Urinary bladder (tissue), 3 donors: ENCODE measurements at regions not wholly inside any gene's neighbourhood (a gene's known extent, or its start where the extent isn't known, plus 50 kb on each side); places are given as distances from the start of the nearest gene placed in this dataset.
"Not testable (repeated sequence)": the region's sequence is repeated elsewhere in the genome, so short reads cannot be mapped to it uniquely, and the experiment has no call there.

Source experiments
- DNase-seq: peaks from one replicate; pipeline ENCODE4 v3.0.0-alpha.2; 2015; ENCODE audit errors: extremely low spot score
- H3K27ac ChIP-seq: one replicate; pipeline ENCODE4 v1.5.1; 2013; ENCODE audit warnings: low read depth, mild to moderate bottlenecking, moderate library complexity
- H3K36me3 ChIP-seq: one replicate; pipeline ENCODE4 v1.6.1; 2013; ENCODE audit warnings: mild to moderate bottlenecking, moderate library complexity; ENCODE audit not compliant: insufficient read depth
- H3K4me1 ChIP-seq: one replicate; pipeline ENCODE4 v1.6.1; 2013; ENCODE audit warnings: mild to moderate bottlenecking, moderate library complexity; ENCODE audit not compliant: insufficient read depth
- H3K4me3 ChIP-seq: one replicate; pipeline ENCODE4 v1.5.1; 2013; ENCODE audit warnings: low read depth, low read length
- WGBS: extraction: QIAGEN DNeasy Blood & Tissue Kit; methylation state at CpG from one replicate; pipeline ENCODE4 v1.1.7; 2013; 5-methylcytosine and 5-hydroxymethylcytosine counted together
- donor health status: healthy with polysubstance abuse.
- donor health status: healthy.

- H3K4me3 ChIP-seq = no peak overlapping the region
- WGBS = 94% methylated on average over 6 of the region's 6 CpGs
- DNase-seq = no peak
- no peaks in the 10 kb centered on the region for H3K36me3 ChIP-seq
- no peaks in the 10 kb centered on the region for H3K4me1 ChIP-seq
- H3K27ac ChIP-seq = no peak overlapping the region
Observed at GRCh38 chr2:239593455-239593854, 192.6 kb upstream of the HDAC4 start.

- WGBS = 94% methylated on average over 13 of the region's 16 CpGs
- not testable (repeated sequence) for H3K4me1 ChIP-seq, H3K36me3 ChIP-seq, H3K27ac ChIP-seq, H3K4me3 ChIP-seq, DNase-seq
Observed at GRCh38 chr2:239592629-239593290, 191.9 kb upstream of the HDAC4 start.

GRCh38 chr2:239590995-239591915, 190.4 kb upstream of the HDAC4 start:
- WGBS = 95% methylated on average over 21 of the region's 21 CpGs
- no peaks in the 10 kb centered on the region for H3K4me1 ChIP-seq

GRCh38 chr2:239590276-239590675, 189.5 kb upstream of the HDAC4 start:
- WGBS = 95% methylated on average over 5 of the region's 5 CpGs
- Histone ChIP-seq H3K36me3 (no peaks in the 10 kb centered on the region), H3K4me1 (no peaks in the 10 kb centered on the region), H3K4me3 (no peak overlapping the region), H3K27ac (no peak overlapping the region)
- DNase-seq = no peak

More at GRCh38 chr2:239590995-239591915, 190.4 kb upstream of the HDAC4 start:
- no peak overlapping the region for H3K27ac ChIP-seq
- no peak overlapping the region for H3K4me3 ChIP-seq
- DNase-seq = no peak
- H3K36me3 ChIP-seq = no peaks in the 10 kb centered on the region

- 71% methylated on average over 10 of the region's 10 CpGs for WGBS
- Histone ChIP-seq H3K27ac (no peak overlapping the region), H3K36me3 (no peaks in the 10 kb centered on the region), H3K4me3 (no peak overlapping the region), H3K4me1 (no peaks in the 10 kb centered on the region)
- DNase-seq = no peak
Observed at GRCh38 chr2:239589833-239590232, 189.0 kb upstream of the HDAC4 start.

GRCh38 chr2:239589270-239589825, 188.5 kb upstream of the HDAC4 start:
- Histone ChIP-seq H3K4me1 (no peaks in the 10 kb centered on the region), H3K36me3 (no peaks in the 10 kb centered on the region), H3K27ac (no peak overlapping the region), H3K4me3 (no peak overlapping the region)
- 79% methylated on average over 7 of the region's 7 CpGs for WGBS
- no peak for DNase-seq

- Histone ChIP-seq H3K4me1 (no peaks in the 10 kb centered on the region), H3K4me3 (no peak overlapping the region), H3K36me3 (no peaks in the 10 kb centered on the region), H3K27ac (no peak overlapping the region)
- 93% methylated on average over 13 of the region's 13 CpGs for WGBS
- no peak for DNase-seq
Observed at GRCh38 chr2:239588451-239589269, 187.8 kb upstream of the HDAC4 start.

- Histone ChIP-seq H3K27ac (no peak overlapping the region), H3K4me1 (no peaks in the 10 kb centered on the region), H3K36me3 (no peaks in the 10 kb centered on the region), H3K4me3 (no peak overlapping the region)
- WGBS = 55% methylated on average over 14 of the region's 14 CpGs
- DNase-seq = no peak
Observed at GRCh38 chr2:239587841-239588240, 187.0 kb upstream of the HDAC4 start.

- H3K4me1 ChIP-seq = no peaks in the 10 kb centered on the region
- H3K36me3 ChIP-seq = no peaks in the 10 kb centered on the region
- no peak overlapping the region for H3K4me3 ChIP-seq
- H3K27ac ChIP-seq = no peak overlapping the region
- no peak for DNase-seq
- WGBS = 88% methylated on average over 16 of the region's 16 CpGs
Observed at GRCh38 chr2:239587311-239587731, 186.5 kb upstream of the HDAC4 start.

- Histone ChIP-seq H3K4me1 (no peaks in the 10 kb centered on the region), H3K36me3 (no peaks in the 10 kb centered on the region), H3K27ac (no peak overlapping the region), H3K4me3 (no peak overlapping the region)
- DNase-seq = no peak
- WGBS = 80% methylated on average over 22 of the region's 22 CpGs
Observed at GRCh38 chr2:239586651-239587310, 186.0 kb upstream of the HDAC4 start.

GRCh38 chr2:239585422-239585821, 184.6 kb upstream of the HDAC4 start:
- DNase-seq = no peak
- 88% methylated on average over 10 of the region's 10 CpGs for WGBS
- H3K27ac ChIP-seq = no peak overlapping the region
- H3K36me3 ChIP-seq = no peaks in the 10 kb centered on the region
- no peaks in the 10 kb centered on the region for H3K4me1 ChIP-seq
- H3K4me3 ChIP-seq = no peak overlapping the region

- Histone ChIP-seq H3K36me3 (no peaks in the 10 kb centered on the region), H3K4me1 (no peaks in the 10 kb centered on the region), H3K27ac (no peak overlapping the region), H3K4me3 (no peak overlapping the region)
- no peak for DNase-seq
- WGBS = 87% methylated on average over 3 of the region's 3 CpGs
Observed at GRCh38 chr2:239584986-239585385, 184.2 kb upstream of the HDAC4 start.
